ENCODE measurements at regions not wholly inside any gene's neighbourhood (a gene's known extent, or its start where the extent isn't known, plus 50 kb on each side); places are given as distances from the start of the nearest gene placed in this dataset.

GRCh38 chr11:96752221-96752620 lies 362.4 kb downstream of the JRKL start:
- H3K27me3 Mint-ChIP-seq (ENCODE audit: unreplicated experiment): peaks cover 2% of the 10 kb centered on the region
- H3K27ac Mint-ChIP-seq (ENCODE audit: unreplicated experiment): no peak overlapping the region
- H3K9me3 Mint-ChIP-seq (ENCODE audit: unreplicated experiment): no peaks in the 10 kb centered on the region
- DNase-seq (ENCODE audit: low spot score): no peak
- no peaks in the 10 kb centered on the region for H3K4me1 Mint-ChIP-seq (ENCODE audit: unreplicated experiment)
- no peak overlapping the region for H3K4me3 Mint-ChIP-seq (ENCODE audit: unreplicated experiment)
- TF ChIP-seq, protein P1, sequence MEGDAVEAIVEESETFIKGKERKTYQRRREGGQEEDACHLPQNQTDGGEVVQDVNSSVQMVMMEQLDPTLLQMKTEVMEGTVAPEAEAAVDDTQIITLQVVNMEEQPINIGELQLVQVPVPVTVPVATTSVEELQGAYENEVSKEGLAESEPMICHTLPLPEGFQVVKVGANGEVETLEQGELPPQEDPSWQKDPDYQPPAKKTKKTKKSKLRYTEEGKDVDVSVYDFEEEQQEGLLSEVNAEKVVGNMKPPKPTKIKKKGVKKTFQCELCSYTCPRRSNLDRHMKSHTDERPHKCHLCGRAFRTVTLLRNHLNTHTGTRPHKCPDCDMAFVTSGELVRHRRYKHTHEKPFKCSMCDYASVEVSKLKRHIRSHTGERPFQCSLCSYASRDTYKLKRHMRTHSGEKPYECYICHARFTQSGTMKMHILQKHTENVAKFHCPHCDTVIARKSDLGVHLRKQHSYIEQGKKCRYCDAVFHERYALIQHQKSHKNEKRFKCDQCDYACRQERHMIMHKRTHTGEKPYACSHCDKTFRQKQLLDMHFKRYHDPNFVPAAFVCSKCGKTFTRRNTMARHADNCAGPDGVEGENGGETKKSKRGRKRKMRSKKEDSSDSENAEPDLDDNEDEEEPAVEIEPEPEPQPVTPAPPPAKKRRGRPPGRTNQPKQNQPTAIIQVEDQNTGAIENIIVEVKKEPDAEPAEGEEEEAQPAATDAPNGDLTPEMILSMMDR (IDR thresholded peaks at IDR 0.05; ENCODE audit: unreplicated experiment): no peak
- H3K36me3 Mint-ChIP-seq (ENCODE audit: low read depth, unreplicated experiment): no peaks in the 10 kb centered on the region

GRCh38 chr11:96753997-96754396 lies 364.2 kb downstream of the JRKL start:
- Mint-ChIP-seq H3K27ac (ENCODE audit: unreplicated experiment) (no peak overlapping the region), H3K4me3 (ENCODE audit: unreplicated experiment) (no peak overlapping the region), H3K36me3 (ENCODE audit: low read depth, unreplicated experiment) (no peaks in the 10 kb centered on the region), H3K9me3 (ENCODE audit: unreplicated experiment) (no peaks in the 10 kb centered on the region), H3K27me3 (ENCODE audit: unreplicated experiment) (peaks cover 2% of the 10 kb centered on the region), H3K4me1 (ENCODE audit: unreplicated experiment) (no peaks in the 10 kb centered on the region)
- DNase-seq (ENCODE audit: low spot score): no peak
- TF ChIP-seq, protein P1 (IDR thresholded peaks at IDR 0.05; ENCODE audit: unreplicated experiment): no peak

- H3K4me1 Mint-ChIP-seq (ENCODE audit: unreplicated experiment): no peaks in the 10 kb centered on the region
- H3K9me3 Mint-ChIP-seq (ENCODE audit: unreplicated experiment): no peaks in the 10 kb centered on the region
- DNase-seq (ENCODE audit: low spot score): no peak
- TF ChIP-seq, protein P1 (IDR thresholded peaks at IDR 0.05; ENCODE audit: unreplicated experiment): no peak
- H3K36me3 Mint-ChIP-seq (ENCODE audit: low read depth, unreplicated experiment): no peaks in the 10 kb centered on the region
- no peak overlapping the region for H3K4me3 Mint-ChIP-seq (ENCODE audit: unreplicated experiment)
- H3K27me3 Mint-ChIP-seq (ENCODE audit: unreplicated experiment): peaks cover 2% of the 10 kb centered on the region
- no peak overlapping the region for H3K27ac Mint-ChIP-seq (ENCODE audit: unreplicated experiment)
These were observed 365.4 kb downstream of the JRKL start for GRCh38 chr11:96755209-96755608.

DNA sequence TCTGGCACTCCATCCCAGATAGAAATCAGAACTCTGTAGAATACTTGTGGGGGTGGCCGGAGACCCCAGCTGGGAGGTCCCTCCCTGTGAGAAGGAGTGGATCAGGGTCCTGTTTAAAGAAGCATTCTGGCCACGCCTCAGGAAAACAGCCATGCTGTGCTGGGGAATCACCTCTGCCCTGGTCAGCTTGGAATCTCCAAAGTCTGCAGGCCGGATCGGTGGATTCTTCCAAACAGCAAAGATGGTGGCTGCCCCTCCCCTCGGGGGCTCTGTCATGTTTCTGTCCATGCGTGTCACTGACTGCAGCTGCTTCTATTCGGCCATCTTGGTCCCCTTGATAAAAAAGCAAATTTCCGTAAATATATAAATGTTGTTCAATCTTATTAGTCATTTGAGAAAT lies 365.9 kb downstream of the JRKL start:
- Mint-ChIP-seq H3K4me3 (ENCODE audit: unreplicated experiment) (no peak overlapping the region), H3K27ac (ENCODE audit: unreplicated experiment) (no peak overlapping the region), H3K4me1 (ENCODE audit: unreplicated experiment) (no peaks in the 10 kb centered on the region), H3K36me3 (ENCODE audit: low read depth, unreplicated experiment) (no peaks in the 10 kb centered on the region), H3K27me3 (ENCODE audit: unreplicated experiment) (peaks cover 2% of the 10 kb centered on the region), H3K9me3 (ENCODE audit: unreplicated experiment) (no peaks in the 10 kb centered on the region)
- DNase-seq (ENCODE audit: low spot score): no peak
- TF ChIP-seq, protein P1 (IDR thresholded peaks at IDR 0.05; ENCODE audit: unreplicated experiment): no peak

GRCh38 chr11:96758957-96759356 lies 369.1 kb downstream of the JRKL start:
- Mint-ChIP-seq H3K4me3 (ENCODE audit: unreplicated experiment) (no peak overlapping the region), H3K27ac (ENCODE audit: unreplicated experiment) (no peak overlapping the region), H3K36me3 (ENCODE audit: low read depth, unreplicated experiment) (no peaks in the 10 kb centered on the region), H3K27me3 (ENCODE audit: unreplicated experiment) (no peaks in the 10 kb centered on the region), H3K9me3 (ENCODE audit: unreplicated experiment) (no peaks in the 10 kb centered on the region), H3K4me1 (ENCODE audit: unreplicated experiment) (peaks cover 5% of the 10 kb centered on the region)
- no peak for DNase-seq (ENCODE audit: low spot score)
- TF ChIP-seq, protein P1 (IDR thresholded peaks at IDR 0.05; ENCODE audit: unreplicated experiment): no peak
